Sigmoid colon (tissue), 6 donors: ENCODE measurements at regions not wholly inside any gene's neighbourhood (a gene's known extent, or its start where the extent isn't known, plus 50 kb on each side); places are given as distances from the start of the nearest gene placed in this dataset.

Experiments
- DNase-seq: peaks from one replicate; pipeline ENCODE4 v3.0.0-alpha.2; 2019
- H3K27ac ChIP-seq, 4 donors: fragments of 200-600 bp; sonication (generic); one replicate each; pipeline ENCODE4 v1.5.1; 2016 to 2019; ENCODE audit warnings: mild to moderate bottlenecking in 1 of 4
- H3K27me3 ChIP-seq, 3 donors: fragments of 200-600 bp; sonication (generic); one replicate each; pipeline ENCODE4 v1.5.1; 2019; ENCODE audit warnings: mild to moderate bottlenecking in 1 of 3
- H3K36me3 ChIP-seq, 4 donors: fragments of 200-600 bp; sonication (generic); one replicate each; pipeline ENCODE4 v1.5.1; 2016 to 2019
- H3K4me1 ChIP-seq, 4 donors: fragments of 200-600 bp; sonication (generic); one replicate each; pipeline ENCODE4 v1.5.1; 2017 to 2019
- H3K4me3 ChIP-seq, 4 donors: fragments of 200-600 bp; sonication (generic); one replicate each; pipeline ENCODE4 v1.5.1; 2017 to 2019; ENCODE audit warnings: mild to moderate bottlenecking in 2 of 4, moderate library complexity in 1 of 4
- H3K9me3 ChIP-seq, 4 donors: fragments of 200-600 bp in 3 of 4; sonication (generic) in 3 of 4; one replicate each; pipeline versions ENCODE4 v1.5.1 to v1.6.1; 2013 to 2019
- EP300 ChIP-seq, 4 donors: sonication (generic); formaldehyde crosslinking; IDR thresholded peaks; one replicate each; pipeline ENCODE4 v1.6.1; 2017; ENCODE audit warnings: antibody characterized with exemption in 4 of 4
- POLR2A ChIP-seq, 2 donors: fragments of 450-650 bp; IDR thresholded peaks; one replicate each; pipeline ENCODE4 v1.6.1; 2016; ENCODE audit warnings: antibody characterized with exemption in 2 of 2, mild to moderate bottlenecking in 2 of 2, moderate library complexity in 2 of 2
- POLR2AphosphoS5 ChIP-seq, 4 donors: sonication (generic); formaldehyde crosslinking; IDR thresholded peaks; one replicate each; pipeline ENCODE4 v1.6.1; 2017; ENCODE audit warnings: antibody characterized with exemption in 4 of 4
- WGBS, 2 donors: extraction: QIAGEN DNeasy Blood & Tissue Kit; methylation state at CpG; one replicate each; pipeline ENCODE4 v1.1.7; 2013; 5-methylcytosine and 5-hydroxymethylcytosine counted together
- intact Hi-C: fragments of 100-400 bp; cut with DNase I; formaldehyde crosslinking; loops from one replicate; pipeline ENCODE4 v1.15.1; 2023
- TF ChIP-seq, protein P1 (sequence below), 4 experiments: fragments of 450-650 bp in 3 of 4; fragments of 200-600 bp in 1 of 4; IDR thresholded peaks; one replicate each; pipeline ENCODE4 v1.5.1; 2016 to 2019; ENCODE audit warnings: antibody characterized with exemption in 4 of 4, mild to moderate bottlenecking in 3 of 4, moderate library complexity in 2 of 4
- donor health status: healthy with polysubstance abuse.
- donor health status: healthy.

GRCh38 chr14:55976655-55977054 is 141.6 kb upstream of the PELI2 start:
- Histone ChIP-seq H3K36me3 (no peaks in the 10 kb centered on the region), H3K4me1 (peaks cover 0 to 18% (median 13%) of the 10 kb centered on the region in 4 donors), H3K27ac (no peak overlapping the region), H3K27me3 (no peaks in the 10 kb centered on the region), H3K4me3 (no peak overlapping the region), H3K9me3 (peaks cover 0 to 9% (median 4%) of the 10 kb centered on the region in 4 donors)
- no peak for TF ChIP-seq EP300 (IDR thresholded peaks at IDR 0.05)
- TF ChIP-seq, protein P1, sequence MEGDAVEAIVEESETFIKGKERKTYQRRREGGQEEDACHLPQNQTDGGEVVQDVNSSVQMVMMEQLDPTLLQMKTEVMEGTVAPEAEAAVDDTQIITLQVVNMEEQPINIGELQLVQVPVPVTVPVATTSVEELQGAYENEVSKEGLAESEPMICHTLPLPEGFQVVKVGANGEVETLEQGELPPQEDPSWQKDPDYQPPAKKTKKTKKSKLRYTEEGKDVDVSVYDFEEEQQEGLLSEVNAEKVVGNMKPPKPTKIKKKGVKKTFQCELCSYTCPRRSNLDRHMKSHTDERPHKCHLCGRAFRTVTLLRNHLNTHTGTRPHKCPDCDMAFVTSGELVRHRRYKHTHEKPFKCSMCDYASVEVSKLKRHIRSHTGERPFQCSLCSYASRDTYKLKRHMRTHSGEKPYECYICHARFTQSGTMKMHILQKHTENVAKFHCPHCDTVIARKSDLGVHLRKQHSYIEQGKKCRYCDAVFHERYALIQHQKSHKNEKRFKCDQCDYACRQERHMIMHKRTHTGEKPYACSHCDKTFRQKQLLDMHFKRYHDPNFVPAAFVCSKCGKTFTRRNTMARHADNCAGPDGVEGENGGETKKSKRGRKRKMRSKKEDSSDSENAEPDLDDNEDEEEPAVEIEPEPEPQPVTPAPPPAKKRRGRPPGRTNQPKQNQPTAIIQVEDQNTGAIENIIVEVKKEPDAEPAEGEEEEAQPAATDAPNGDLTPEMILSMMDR (IDR thresholded peaks at IDR 0.05): no peak
- no peak for TF ChIP-seq POLR2AphosphoS5 (IDR thresholded peaks at IDR 0.05)
- TF ChIP-seq POLR2A (IDR thresholded peaks at IDR 0.05): no peak
- 13 to 57% methylated on average over 3 of the region's 3 CpGs for WGBS, 2 donors
- no peak for DNase-seq
- intact Hi-C loops: no loop called here

DNA sequence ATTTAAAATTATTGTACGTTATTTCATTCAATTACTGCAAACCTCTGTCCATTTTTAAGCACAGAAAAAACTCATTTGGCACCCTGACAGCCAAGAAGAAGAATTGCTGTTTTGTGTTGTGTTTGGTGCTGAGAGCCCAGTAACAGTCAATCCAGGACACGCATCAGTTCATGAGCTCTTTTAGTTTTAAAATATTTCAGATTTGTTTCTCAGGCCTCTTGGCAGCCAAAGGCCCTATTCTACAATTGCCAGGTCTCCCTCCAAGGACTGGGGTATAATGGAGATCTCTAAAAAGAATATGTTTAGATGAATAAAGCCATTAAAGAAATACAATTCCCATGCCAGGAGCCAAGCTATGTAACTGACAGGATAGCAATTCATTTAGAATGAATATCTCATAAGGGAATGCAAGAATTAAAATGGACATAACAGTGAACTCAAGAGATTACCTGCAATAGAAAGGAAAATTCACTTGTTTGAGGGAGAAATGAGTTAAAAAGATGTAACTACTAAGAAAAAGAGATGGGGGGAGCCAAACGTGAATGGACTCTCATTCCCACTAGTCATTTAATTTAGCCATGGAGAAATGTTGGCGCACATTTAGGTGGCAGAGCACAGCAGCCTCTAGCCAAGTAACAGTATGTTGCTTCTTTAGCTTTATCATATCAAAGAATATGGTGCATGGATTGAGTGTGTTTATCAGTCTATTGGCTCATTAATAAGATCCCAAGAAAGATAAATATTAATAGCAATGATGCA is 140.6 kb upstream of the PELI2 start:
- Histone ChIP-seq H3K36me3 (no peaks in the 10 kb centered on the region), H3K27ac (no peak overlapping the region), H3K4me1 (peaks cover 0 to 18% (median 13%) of the 10 kb centered on the region in 4 donors), H3K27me3 (no peaks in the 10 kb centered on the region), H3K9me3 (peaks cover 0 to 9% (median 4%) of the 10 kb centered on the region in 4 donors), H3K4me3 (no peak overlapping the region)
- 81% methylated on average over 4 of the region's 4 CpGs for WGBS, 2 donors
- no peak for DNase-seq
- TF ChIP-seq POLR2AphosphoS5 (IDR thresholded peaks at IDR 0.05) (no peak), EP300 (IDR thresholded peaks at IDR 0.05) (no peak), POLR2A (IDR thresholded peaks at IDR 0.05) (no peak)
- TF ChIP-seq, protein P1 (IDR thresholded peaks at IDR 0.05): no peak
- intact Hi-C loops: no loop called here

GRCh38 chr14:55979096-55979495 is 139.1 kb upstream of the PELI2 start:
- peaks cover 0 to 18% (median 13%) of the 10 kb centered on the region in 4 donors for H3K4me1 ChIP-seq
- no peak for TF ChIP-seq EP300 (IDR thresholded peaks at IDR 0.05)
- TF ChIP-seq POLR2A (IDR thresholded peaks at IDR 0.05): no peak
- TF ChIP-seq POLR2AphosphoS5 (IDR thresholded peaks at IDR 0.05): no peak
- TF ChIP-seq, protein P1 (IDR thresholded peaks at IDR 0.05): no peak
- H3K27me3 ChIP-seq: no peaks in the 10 kb centered on the region
- H3K4me3 ChIP-seq: no peak overlapping the region
- intact Hi-C loops: no loop called here
- no peak overlapping the region for H3K27ac ChIP-seq
- no peak for DNase-seq
- 85 to 91% methylated on average over 2 of the region's 2 CpGs for WGBS, 2 donors
- no peaks in the 10 kb centered on the region for H3K36me3 ChIP-seq
- H3K9me3 ChIP-seq: peaks cover 0 to 9% (median 4%) of the 10 kb centered on the region in 4 donors

GRCh38 chr14:55979781-55980180 is 138.4 kb upstream of the PELI2 start:
- Histone ChIP-seq H3K4me1 (peaks cover 0 to 18% (median 13%) of the 10 kb centered on the region in 4 donors), H3K27me3 (no peaks in the 10 kb centered on the region), H3K9me3 (peaks cover 0 to 9% (median 4%) of the 10 kb centered on the region in 4 donors), H3K27ac (no peak overlapping the region), H3K4me3 (no peak overlapping the region), H3K36me3 (no peaks in the 10 kb centered on the region)
- DNase-seq: no peak
- WGBS, 2 donors: 67 to 91% methylated on average over 1 of the region's 1 CpG
- TF ChIP-seq POLR2A (IDR thresholded peaks at IDR 0.05) (no peak), POLR2AphosphoS5 (IDR thresholded peaks at IDR 0.05) (no peak), EP300 (IDR thresholded peaks at IDR 0.05) (no peak)
- TF ChIP-seq, protein P1 (IDR thresholded peaks at IDR 0.05): no peak
- intact Hi-C loops: no loop called here
